ENCODE measurements at regions not wholly inside any gene's neighbourhood (a gene's known extent, or its start where the extent isn't known, plus 50 kb on each side); places are given as distances from the start of the nearest gene placed in this dataset.

GRCh38 chr12:24596768-24597388, 352.0 kb downstream of the BCAT1 start:
- peak in 2 of 3 donors; percentile 37 to 68 for TF ChIP-seq CTCF (IDR thresholded peaks at IDR 0.05)
- no peak for TF ChIP-seq POLR2A (IDR thresholded peaks at IDR 0.05)
- no peak for TF ChIP-seq POLR2AphosphoS5 (IDR thresholded peaks at IDR 0.05)

Measured in breast epithelium (tissue), 3 donors.